Endodermal cell (in vitro differentiated cells): ENCODE measurements at regions not wholly inside any gene's neighbourhood (a gene's known extent, or its start where the extent isn't known, plus 50 kb on each side); places are given as distances from the start of the nearest gene placed in this dataset.

Source experiments
- DNase-seq: peaks from one replicate; pipeline ENCODE4 v3.0.0-alpha.2; 2017
- H3K27ac ChIP-seq: 2 replicates; pipeline ENCODE4 v1.5.1; 2013; ENCODE audit warnings: mild to moderate bottlenecking, low read depth, low read length, moderate library complexity
- H3K27me3 ChIP-seq: 2 replicates; pipeline ENCODE4 v1.6.1; 2013; ENCODE audit warnings: mild to moderate bottlenecking, low read length, moderate library complexity; ENCODE audit not compliant: insufficient read depth, control insufficient read depth, poor library complexity, severe bottlenecking
- H3K36me3 ChIP-seq: 2 replicates; pipeline ENCODE4 v1.7.0; 2013; ENCODE audit warnings: mild to moderate bottlenecking, low read length, moderate library complexity; ENCODE audit not compliant: control insufficient read depth, insufficient read depth
- H3K4me1 ChIP-seq: one replicate; pipeline ENCODE4 v1.7.0; 2013; ENCODE audit warnings: low read length; ENCODE audit not compliant: control insufficient read depth, insufficient read depth
- H3K4me3 ChIP-seq: 2 replicates; pipeline ENCODE4 v1.5.1; 2013; ENCODE audit warnings: mild to moderate bottlenecking, low read length, moderate library complexity
- H3K9ac ChIP-seq: 2 replicates; pipeline ENCODE4 v1.6.1; 2013; ENCODE audit warnings: mild to moderate bottlenecking, low read length, moderate library complexity; ENCODE audit not compliant: poor library complexity, severe bottlenecking; ENCODE audit errors: extremely low read depth
- H3K9me3 ChIP-seq: 2 replicates; pipeline ENCODE4 v1.6.1; 2013; ENCODE audit warnings: mild to moderate bottlenecking, low read length, moderate library complexity; ENCODE audit not compliant: control insufficient read depth
- H3K27ac Mint-ChIP-seq: 2 replicates; pipeline ENCODE4 v1.8.0; 2020; ENCODE audit warnings: mixed read lengths
- H3K27me3 Mint-ChIP-seq: 2 replicates; pipeline ENCODE4 v1.8.0; 2021; ENCODE audit warnings: mild to moderate bottlenecking, mixed read lengths; ENCODE audit not compliant: insufficient read depth
- H3K36me3 Mint-ChIP-seq: 2 replicates; pipeline ENCODE4 v1.8.0; 2020; ENCODE audit warnings: low read depth, mixed read lengths
- H3K4me1 Mint-ChIP-seq: 2 replicates; pipeline ENCODE4 v1.8.0; 2020; ENCODE audit warnings: mixed read lengths
- H3K4me3 Mint-ChIP-seq: 2 replicates; pipeline ENCODE4 v1.8.0; 2020; ENCODE audit warnings: mild to moderate bottlenecking, moderate library complexity, mixed read lengths
- H3K9me3 Mint-ChIP-seq: 2 replicates; pipeline ENCODE4 v1.8.0; 2020; ENCODE audit warnings: mild to moderate bottlenecking, mixed read lengths
- CTCF ChIP-seq: fragments of 200-600 bp; sonication (generic); conservative IDR thresholded peaks from 2 replicates; pipeline ENCODE4 v1.5.0; 2021; ENCODE audit warnings: antibody characterized with exemption, mild to moderate bottlenecking
- WGBS, 2 experiments: methylation state at CpG; one replicate each; pipeline versions ENCODE4 v1.1.5 to v1.1.7; 2013; ENCODE audit warnings: missing lambda C conversion rate in 2 of 2, mixed read lengths in 1 of 2; ENCODE audit not compliant: insufficient coverage in 1 of 2, insufficient read length in 1 of 2; 5-methylcytosine and 5-hydroxymethylcytosine counted together

- TF ChIP-seq CTCF: no peak
- H3K27ac ChIP-seq: no peak overlapping the region
- H3K9me3 ChIP-seq: no peaks in the 10 kb centered on the region
- H3K9ac ChIP-seq: no peak overlapping the region
- H3K4me1 ChIP-seq: no peaks in the 10 kb centered on the region
- H3K4me3 ChIP-seq: no peak overlapping the region
- Mint-ChIP-seq H3K4me1 (peaks cover 1% of the 10 kb centered on the region), H3K27ac (no peak overlapping the region), H3K9me3 (no peaks in the 10 kb centered on the region), H3K36me3 (no peaks in the 10 kb centered on the region), H3K27me3 (no peaks in the 10 kb centered on the region), H3K4me3 (no peak overlapping the region)
- no peaks in the 10 kb centered on the region for H3K27me3 ChIP-seq
- no peaks in the 10 kb centered on the region for H3K36me3 ChIP-seq
- DNase-seq: no peak
These were observed 1183.3 kb downstream of the SLITRK1 start for GRCh38 chr13:82698941-82699340.

GRCh38 chr13:82698383-82698782, 1183.9 kb downstream of the SLITRK1 start:
- H3K9me3 Mint-ChIP-seq: no peaks in the 10 kb centered on the region
- H3K4me3 Mint-ChIP-seq: no peak overlapping the region

GRCh38 chr13:82693607-82694006, 1188.7 kb downstream of the SLITRK1 start:
- Histone ChIP-seq H3K4me3 (no peak overlapping the region), H3K36me3 (no peaks in the 10 kb centered on the region), H3K9me3 (no peaks in the 10 kb centered on the region), H3K4me1 (no peaks in the 10 kb centered on the region), H3K27me3 (no peaks in the 10 kb centered on the region), H3K27ac (no peak overlapping the region), H3K9ac (no peak overlapping the region)
- DNase-seq: no peak
- H3K4me1 Mint-ChIP-seq: no peaks in the 10 kb centered on the region
- no peaks in the 10 kb centered on the region for H3K9me3 Mint-ChIP-seq
- no peak for TF ChIP-seq CTCF
- H3K36me3 Mint-ChIP-seq: no peaks in the 10 kb centered on the region
- H3K27ac Mint-ChIP-seq: no peak overlapping the region
- H3K4me3 Mint-ChIP-seq: no peak overlapping the region
- no peaks in the 10 kb centered on the region for H3K27me3 Mint-ChIP-seq
- WGBS, 2 experiments: 91 to 100% methylated on average over 1 of the region's 1 CpG

More at GRCh38 chr13:82698383-82698782, 1183.9 kb downstream of the SLITRK1 start:
- no peak for TF ChIP-seq CTCF
- Histone ChIP-seq H3K9me3 (no peaks in the 10 kb centered on the region), H3K9ac (no peak overlapping the region), H3K4me1 (no peaks in the 10 kb centered on the region), H3K36me3 (no peaks in the 10 kb centered on the region), H3K27ac (no peak overlapping the region), H3K4me3 (no peak overlapping the region), H3K27me3 (no peaks in the 10 kb centered on the region)
- Mint-ChIP-seq H3K27ac (no peak overlapping the region), H3K36me3 (no peaks in the 10 kb centered on the region), H3K27me3 (no peaks in the 10 kb centered on the region), H3K4me1 (peaks cover 1% of the 10 kb centered on the region)
- no peak for DNase-seq
